ENCODE measurements at regions not wholly inside any gene's neighbourhood (a gene's known extent, or its start where the extent isn't known, plus 50 kb on each side); places are given as distances from the start of the nearest gene placed in this dataset.

DNA sequence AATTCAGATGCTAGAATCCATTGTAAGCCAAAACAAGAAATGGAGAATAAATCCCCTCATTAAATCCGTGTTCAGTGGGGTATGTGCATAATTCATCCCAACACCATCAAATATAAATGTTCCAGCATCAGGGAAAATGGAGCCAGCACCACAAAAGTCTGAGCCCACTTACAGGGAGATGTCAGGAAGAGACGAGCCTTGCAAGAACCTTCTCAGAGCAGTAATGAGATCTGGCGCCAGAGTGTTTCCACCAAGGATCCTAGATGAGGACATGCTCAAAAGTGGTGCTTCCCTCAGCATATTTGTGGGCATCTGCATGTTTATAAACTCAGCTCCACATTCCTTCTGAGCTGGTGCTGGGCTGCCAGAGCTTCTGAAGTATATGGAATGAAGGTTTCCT is 541.9 kb upstream of the C16orf82 start:
- no peak for DNase-seq (ENCODE audit: low spot score)
- in situ Hi-C loops (cut with MboI; ENCODE audit: low sequenced_read_pairs, unreplicated experiment) = no loop called here
- TF ChIP-seq, protein P1, sequence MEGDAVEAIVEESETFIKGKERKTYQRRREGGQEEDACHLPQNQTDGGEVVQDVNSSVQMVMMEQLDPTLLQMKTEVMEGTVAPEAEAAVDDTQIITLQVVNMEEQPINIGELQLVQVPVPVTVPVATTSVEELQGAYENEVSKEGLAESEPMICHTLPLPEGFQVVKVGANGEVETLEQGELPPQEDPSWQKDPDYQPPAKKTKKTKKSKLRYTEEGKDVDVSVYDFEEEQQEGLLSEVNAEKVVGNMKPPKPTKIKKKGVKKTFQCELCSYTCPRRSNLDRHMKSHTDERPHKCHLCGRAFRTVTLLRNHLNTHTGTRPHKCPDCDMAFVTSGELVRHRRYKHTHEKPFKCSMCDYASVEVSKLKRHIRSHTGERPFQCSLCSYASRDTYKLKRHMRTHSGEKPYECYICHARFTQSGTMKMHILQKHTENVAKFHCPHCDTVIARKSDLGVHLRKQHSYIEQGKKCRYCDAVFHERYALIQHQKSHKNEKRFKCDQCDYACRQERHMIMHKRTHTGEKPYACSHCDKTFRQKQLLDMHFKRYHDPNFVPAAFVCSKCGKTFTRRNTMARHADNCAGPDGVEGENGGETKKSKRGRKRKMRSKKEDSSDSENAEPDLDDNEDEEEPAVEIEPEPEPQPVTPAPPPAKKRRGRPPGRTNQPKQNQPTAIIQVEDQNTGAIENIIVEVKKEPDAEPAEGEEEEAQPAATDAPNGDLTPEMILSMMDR (IDR thresholded peaks at IDR 0.05; ENCODE audit: borderline replicate concordance, control extremely low read depth, extremely low read depth, insufficient read depth, missing control alignments) = no peak

- in situ Hi-C loops (cut with MboI; ENCODE audit: low sequenced_read_pairs, unreplicated experiment) = no loop called here
- TF ChIP-seq, protein P1 (IDR thresholded peaks at IDR 0.05; ENCODE audit: borderline replicate concordance, control extremely low read depth, extremely low read depth, insufficient read depth, missing control alignments) = no peak
- no peak for DNase-seq (ENCODE audit: low spot score)
Measured at GRCh38 chr16:26525856-26526255, 540.9 kb upstream of the C16orf82 start.

- in situ Hi-C loops (cut with MboI; ENCODE audit: low sequenced_read_pairs, unreplicated experiment) = no loop called here
Measured at GRCh38 chr16:26526633-26527032, 540.1 kb upstream of the C16orf82 start.

DNA sequence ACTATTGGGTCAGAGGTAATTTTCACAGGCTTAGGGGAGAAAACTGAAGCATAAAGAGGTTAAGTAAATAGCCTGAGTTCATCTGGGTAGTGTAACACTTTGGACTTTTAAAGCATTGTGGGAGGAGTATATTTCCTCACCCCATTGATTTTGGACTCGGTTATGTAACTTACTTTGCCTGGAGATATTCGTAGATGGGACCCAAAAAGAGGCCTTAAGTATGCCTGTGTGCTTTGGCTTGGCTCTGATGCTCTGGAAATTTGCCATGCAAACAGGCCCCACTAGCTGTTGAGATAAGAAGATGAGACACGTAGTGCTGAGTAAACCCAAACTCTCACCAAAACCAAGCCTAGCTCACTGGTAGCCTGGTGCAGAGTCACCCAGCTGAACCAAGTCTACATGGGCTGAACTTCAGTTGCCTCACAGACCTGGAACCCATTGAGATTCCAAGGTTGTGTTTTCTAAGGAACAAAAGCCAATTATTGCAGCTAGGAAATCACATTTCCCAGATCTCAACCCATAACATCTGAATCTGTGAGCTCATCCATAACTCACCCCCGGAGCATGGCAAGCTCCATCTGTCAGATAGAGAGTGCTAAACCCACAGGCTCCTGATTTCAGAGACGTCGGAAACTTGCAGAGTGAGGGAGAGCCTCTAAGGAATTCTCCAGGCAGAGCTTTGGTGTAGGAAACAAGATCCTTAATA is 536.0 kb upstream of the C16orf82 start:
- no peak for DNase-seq (ENCODE audit: low spot score)
- in situ Hi-C loops (cut with MboI; ENCODE audit: low sequenced_read_pairs, unreplicated experiment) = no loop called here

More at GRCh38 chr16:26526633-26527032, 540.1 kb upstream of the C16orf82 start:
- DNase-seq (ENCODE audit: low spot score) = no peak
- TF ChIP-seq, protein P1 (IDR thresholded peaks at IDR 0.05; ENCODE audit: borderline replicate concordance, control extremely low read depth, extremely low read depth, insufficient read depth, missing control alignments) = no peak

DNA sequence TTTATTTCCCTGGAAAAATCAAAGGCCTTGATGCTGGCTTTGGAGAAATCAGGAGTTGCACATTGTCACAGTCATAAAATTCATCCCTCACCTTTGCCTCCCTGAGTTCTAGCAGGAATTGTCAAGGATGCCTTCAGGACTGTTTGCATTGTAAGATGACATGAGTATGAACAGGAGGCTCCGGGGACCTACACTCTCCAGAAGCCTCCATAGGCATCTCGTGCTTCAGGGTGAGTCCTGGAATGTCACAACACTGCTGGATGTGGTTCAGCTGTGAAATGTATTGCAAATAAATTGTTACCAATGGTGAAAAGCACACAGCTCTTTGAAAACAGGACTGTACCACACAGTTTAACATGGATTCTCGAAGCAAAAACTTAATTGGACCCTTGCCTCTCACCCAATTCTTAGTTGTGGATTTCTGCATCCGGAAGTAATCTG is 535.4 kb upstream of the C16orf82 start:
- in situ Hi-C loops (cut with MboI; ENCODE audit: low sequenced_read_pairs, unreplicated experiment) = no loop called here
- no peak for DNase-seq (ENCODE audit: low spot score)

More for the DNA sequence above, 536.0 kb upstream of the C16orf82 start:
- TF ChIP-seq, protein P1 (IDR thresholded peaks at IDR 0.05; ENCODE audit: borderline replicate concordance, control extremely low read depth, extremely low read depth, insufficient read depth, missing control alignments) = no peak

DNA sequence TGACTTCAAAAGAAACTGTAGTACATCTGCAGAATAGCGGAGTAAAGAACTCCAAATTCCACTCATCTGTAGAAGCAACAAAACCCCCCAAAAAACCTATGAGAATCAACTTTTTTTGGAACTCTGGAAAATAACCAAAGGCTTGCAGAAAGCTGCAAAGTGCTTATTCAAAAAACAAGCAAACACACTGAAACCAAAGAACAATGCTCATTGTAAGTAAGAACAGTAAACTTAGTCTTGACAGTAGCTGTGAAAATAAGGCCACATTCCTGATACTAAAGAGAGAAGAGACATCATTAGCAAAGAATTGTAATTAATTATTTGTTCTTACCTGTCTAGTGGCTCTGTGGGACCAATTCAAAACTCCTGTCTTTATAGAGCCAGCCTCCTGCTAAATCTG is 534.3 kb upstream of the C16orf82 start:
- TF ChIP-seq, protein P1 (IDR thresholded peaks at IDR 0.05; ENCODE audit: borderline replicate concordance, control extremely low read depth, extremely low read depth, insufficient read depth, missing control alignments) = no peak
- DNase-seq (ENCODE audit: low spot score) = no peak
- in situ Hi-C loops (cut with MboI; ENCODE audit: low sequenced_read_pairs, unreplicated experiment) = no loop called here

More for the DNA sequence above, 535.4 kb upstream of the C16orf82 start:
- TF ChIP-seq, protein P1 (IDR thresholded peaks at IDR 0.05; ENCODE audit: borderline replicate concordance, control extremely low read depth, extremely low read depth, insufficient read depth, missing control alignments) = no peak

All from GM13976 (cell line).